ENCODE measurements at regions not wholly inside any gene's neighbourhood (a gene's known extent, or its start where the extent isn't known, plus 50 kb on each side); places are given as distances from the start of the nearest gene placed in this dataset.

DNA sequence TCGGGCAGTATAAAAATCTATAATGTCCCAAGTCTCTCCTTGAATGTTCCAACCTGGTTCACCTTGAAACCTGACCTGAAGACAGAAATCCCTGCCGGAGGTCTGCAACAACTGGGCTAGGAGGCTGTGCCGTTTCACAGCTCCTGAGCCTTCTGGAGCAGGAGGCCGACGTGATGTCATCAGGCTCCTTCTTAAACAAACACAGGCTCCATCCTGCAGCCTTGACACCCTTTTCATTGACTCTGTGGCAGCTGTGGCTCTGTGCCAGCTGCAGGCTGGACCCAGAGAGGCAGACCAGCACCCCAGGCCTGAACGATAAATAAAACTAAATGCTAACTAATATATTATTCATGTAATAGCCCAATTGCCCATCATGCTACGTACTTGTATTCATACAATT lies 483.9 kb downstream of the CD83 start:
- no peak for TF ChIP-seq CREB1 (CRISPR knock-in tag; IDR thresholded peaks at IDR 0.05)
- no peak for TF ChIP-seq NR1H2 (CRISPR knock-in tag; IDR thresholded peaks at IDR 0.05)
- TF ChIP-seq, protein P1, sequence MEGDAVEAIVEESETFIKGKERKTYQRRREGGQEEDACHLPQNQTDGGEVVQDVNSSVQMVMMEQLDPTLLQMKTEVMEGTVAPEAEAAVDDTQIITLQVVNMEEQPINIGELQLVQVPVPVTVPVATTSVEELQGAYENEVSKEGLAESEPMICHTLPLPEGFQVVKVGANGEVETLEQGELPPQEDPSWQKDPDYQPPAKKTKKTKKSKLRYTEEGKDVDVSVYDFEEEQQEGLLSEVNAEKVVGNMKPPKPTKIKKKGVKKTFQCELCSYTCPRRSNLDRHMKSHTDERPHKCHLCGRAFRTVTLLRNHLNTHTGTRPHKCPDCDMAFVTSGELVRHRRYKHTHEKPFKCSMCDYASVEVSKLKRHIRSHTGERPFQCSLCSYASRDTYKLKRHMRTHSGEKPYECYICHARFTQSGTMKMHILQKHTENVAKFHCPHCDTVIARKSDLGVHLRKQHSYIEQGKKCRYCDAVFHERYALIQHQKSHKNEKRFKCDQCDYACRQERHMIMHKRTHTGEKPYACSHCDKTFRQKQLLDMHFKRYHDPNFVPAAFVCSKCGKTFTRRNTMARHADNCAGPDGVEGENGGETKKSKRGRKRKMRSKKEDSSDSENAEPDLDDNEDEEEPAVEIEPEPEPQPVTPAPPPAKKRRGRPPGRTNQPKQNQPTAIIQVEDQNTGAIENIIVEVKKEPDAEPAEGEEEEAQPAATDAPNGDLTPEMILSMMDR (IDR thresholded peaks at IDR 0.05): no peak
